Activated naive CD4-positive, alpha-beta T cell treated with Interleukin-2 at 50 U/mL for 16 hours (primary cell): ENCODE measurements at regions not wholly inside any gene's neighbourhood (a gene's known extent, or its start where the extent isn't known, plus 50 kb on each side); places are given as distances from the start of the nearest gene placed in this dataset.

Experiments used
- DNase-seq: peaks from one replicate; pipeline ENCODE4 v3.0.0-alpha.2; 2020

DNA sequence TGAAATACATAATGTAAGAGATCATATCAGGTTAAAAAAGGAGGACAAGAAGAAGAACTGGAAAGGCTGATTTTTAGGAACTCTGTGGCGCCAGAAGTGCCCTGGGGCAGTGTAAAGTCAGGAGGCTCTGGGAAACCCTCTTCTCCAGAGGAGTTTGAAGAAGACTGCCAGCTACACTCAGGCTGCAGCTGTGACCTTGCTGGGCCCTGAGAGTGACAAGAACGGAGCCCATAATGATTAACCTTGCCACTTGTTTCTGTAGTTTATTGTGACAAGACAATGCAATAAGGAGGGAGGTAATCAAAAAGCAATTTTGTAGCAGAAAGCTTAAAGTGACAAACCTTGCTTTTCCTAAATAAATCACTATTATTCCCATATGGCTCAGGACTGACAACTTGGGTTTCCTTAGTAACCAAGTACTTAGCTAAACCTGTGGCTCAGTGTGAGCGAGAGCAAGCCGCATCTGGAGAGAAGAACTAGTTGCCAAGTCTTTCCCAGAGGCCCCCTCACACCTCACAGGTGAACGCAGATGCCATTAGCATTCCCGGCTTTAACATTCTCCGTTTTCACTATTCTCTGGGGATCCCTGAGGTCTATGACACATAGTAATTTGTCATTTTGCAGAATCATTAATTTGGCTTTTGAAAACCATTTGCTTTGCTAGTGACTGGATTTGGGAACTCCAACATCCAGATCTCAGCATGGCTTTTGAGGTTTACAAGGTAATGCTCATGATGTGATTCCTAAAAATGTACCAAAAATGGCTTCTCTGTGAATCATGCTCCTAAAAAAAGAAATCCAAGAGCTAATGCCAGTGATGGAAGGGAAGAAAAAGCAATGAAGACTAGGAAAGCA is 115.9 kb downstream of the OMA1 start:
- no peak for DNase-seq

DNA sequence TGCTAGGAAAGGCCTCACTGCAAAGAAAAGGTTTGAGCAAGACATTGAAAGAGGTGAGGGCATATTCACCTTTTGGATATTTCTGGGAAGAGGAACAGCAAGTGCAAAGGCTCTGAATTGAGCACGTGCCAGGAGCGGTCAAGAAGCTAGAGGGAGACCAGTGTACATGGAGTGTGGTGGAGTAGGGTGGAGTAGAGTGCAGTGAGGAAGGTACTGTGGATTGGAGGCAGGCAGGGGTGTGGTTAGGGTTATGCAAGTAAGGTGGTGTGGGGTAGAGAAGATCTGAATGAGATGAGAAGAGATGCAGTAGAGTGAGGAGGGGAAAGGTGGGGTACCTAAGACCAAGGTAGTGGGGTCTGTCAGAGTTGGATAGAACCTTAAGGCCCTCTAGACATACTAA is 119.6 kb downstream of the OMA1 start:
- no peak for DNase-seq

- no peak for DNase-seq
Observed at GRCh38 chr1:58422436-58422835, 124.1 kb downstream of the OMA1 start.

DNA sequence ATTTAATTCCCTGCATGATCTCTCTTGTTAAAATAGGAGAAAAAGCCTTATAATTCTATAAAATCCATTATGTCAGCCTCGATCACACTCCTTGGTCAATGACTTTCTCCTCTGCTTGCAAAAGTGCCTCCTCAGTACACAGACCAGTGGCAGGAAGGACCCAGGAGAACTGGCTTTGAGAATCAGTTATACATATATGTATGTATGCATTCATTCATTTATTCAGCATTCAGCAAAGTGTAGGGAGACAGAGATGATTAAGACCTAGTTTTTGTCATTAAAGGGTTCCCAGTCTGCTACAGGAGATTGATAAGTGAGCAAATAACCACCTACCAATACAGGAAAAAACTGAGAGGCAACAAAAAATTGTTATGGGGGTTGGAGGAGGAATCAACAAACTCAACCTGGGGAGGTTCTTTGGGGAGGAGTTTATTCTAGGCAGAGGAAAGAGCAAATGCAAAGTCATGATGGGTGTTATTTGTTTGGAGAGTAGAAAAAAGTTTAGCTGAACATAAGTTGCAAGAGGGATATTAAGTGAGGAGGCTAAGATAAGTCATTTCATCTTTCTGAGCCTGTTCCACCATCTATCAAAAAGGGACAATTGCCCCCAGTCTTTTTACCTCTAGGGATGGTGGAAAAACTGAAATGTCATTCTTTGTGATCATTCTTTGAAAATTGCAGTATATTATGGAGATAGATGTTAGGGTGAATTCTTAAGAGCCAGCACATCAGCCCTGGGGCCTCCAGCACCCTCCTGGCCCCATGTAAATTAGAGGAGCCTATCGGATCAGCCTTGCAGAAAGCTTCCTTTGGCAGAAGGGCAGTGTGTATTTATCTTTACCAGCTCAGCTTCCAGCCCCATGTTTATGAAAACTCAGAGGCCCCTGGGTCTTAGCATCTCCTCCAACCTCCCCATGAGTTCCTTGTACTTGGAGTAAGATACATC is 128.0 kb downstream of the OMA1 start:
- no peak for DNase-seq

- DNase-seq = no peak
Observed at GRCh38 chr1:58412071-58412580, 134.4 kb downstream of the OMA1 start.

GRCh38 chr1:58409890-58410289 is 136.6 kb downstream of the OMA1 start:
- DNase-seq = no peak

DNA sequence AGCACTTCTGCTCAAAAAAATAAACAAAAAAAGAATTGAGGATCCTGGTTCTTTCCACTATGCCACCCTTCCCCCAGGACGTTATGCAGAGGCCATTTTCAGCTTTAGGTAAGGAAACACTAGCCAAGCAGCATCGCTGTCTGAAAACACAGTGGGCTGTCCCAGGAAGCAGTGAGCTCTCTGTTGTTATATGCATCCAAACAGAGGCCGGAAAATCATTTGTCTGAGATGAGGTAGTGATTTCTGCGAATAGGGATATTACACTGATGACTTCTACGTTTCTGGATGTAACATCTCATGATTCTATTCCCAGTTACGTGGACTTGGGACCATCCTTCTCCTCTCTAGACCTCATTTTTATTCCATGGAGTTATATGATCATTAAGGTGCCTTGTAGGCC is 137.2 kb downstream of the OMA1 start:
- DNase-seq = no peak

GRCh38 chr1:58406301-58407071 is 140.0 kb downstream of the OMA1 start:
- DNase-seq = no peak

GRCh38 chr1:58405660-58406059 is 140.9 kb downstream of the OMA1 start:
- no peak for DNase-seq

GRCh38 chr1:58403894-58404293 is 142.6 kb downstream of the OMA1 start:
- DNase-seq = no peak

DNA sequence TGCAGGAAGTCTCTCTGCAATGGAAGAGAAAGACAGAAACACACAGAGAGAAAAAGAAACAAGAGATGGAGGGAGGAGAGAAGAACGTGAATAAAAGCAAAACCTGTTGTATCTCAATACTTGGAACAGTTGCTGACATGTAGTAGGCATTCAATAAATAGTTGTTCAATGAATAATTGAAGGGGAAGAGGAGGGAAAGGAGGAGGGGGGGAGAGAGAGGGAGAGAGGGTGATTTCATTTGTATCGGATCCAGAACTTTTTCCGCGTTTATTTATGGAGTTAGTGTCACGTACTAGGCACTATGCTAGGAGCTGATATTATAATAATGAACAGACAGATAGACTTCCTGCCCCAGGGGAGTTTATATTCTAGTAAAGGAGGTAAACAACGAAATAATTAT is 144.1 kb downstream of the OMA1 start:
- DNase-seq = no peak

- no peak for DNase-seq
Observed at GRCh38 chr1:58401991-58402390, 144.5 kb downstream of the OMA1 start.

GRCh38 chr1:58399176-58399575 is 147.3 kb downstream of the OMA1 start:
- DNase-seq = no peak

GRCh38 chr1:58398714-58399113 is 147.8 kb downstream of the OMA1 start:
- DNase-seq = no peak

DNA sequence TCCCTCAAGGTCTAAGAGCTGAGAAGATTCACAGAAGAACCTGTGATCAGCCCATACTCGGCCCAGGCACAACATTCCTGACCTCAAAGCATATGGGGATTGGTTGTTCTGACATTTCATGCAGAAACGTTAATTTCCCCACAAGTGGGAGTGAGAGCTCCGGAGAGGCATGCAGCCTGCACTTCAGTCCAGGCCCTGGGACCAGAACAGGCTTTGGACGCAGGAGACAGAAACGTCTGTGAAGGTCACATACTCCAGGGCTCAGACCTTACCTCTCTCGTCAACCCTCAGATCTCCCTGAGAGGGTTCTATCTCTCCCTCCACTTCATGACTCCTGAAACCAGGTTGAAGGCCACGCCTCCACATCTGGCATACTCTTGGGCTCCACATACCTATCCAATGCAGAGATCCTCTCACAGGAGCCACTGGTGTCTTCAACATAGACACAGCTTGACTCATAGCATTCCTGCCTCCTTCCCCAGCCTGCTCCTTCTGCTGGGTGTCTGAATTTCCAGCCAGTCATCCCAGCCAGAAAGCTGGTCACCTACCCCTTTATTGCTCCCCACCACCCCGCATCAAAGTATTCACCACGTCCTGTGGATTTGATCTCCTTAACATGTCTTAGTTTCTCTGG is 149.2 kb downstream of the OMA1 start:
- no peak for DNase-seq

GRCh38 chr1:58396150-58396549 is 150.4 kb downstream of the OMA1 start:
- DNase-seq = no peak

GRCh38 chr1:58395355-58395754 is 151.2 kb downstream of the OMA1 start:
- DNase-seq = no peak

GRCh38 chr1:58392083-58392482 is 154.4 kb downstream of the OMA1 start:
- no peak for DNase-seq

GRCh38 chr1:58391514-58391913 is 155.0 kb downstream of the OMA1 start:
- no peak for DNase-seq

GRCh38 chr1:58391056-58391455 is 155.5 kb downstream of the OMA1 start:
- no peak for DNase-seq

GRCh38 chr1:58390091-58390490 is 156.4 kb downstream of the OMA1 start:
- no peak for DNase-seq

DNA sequence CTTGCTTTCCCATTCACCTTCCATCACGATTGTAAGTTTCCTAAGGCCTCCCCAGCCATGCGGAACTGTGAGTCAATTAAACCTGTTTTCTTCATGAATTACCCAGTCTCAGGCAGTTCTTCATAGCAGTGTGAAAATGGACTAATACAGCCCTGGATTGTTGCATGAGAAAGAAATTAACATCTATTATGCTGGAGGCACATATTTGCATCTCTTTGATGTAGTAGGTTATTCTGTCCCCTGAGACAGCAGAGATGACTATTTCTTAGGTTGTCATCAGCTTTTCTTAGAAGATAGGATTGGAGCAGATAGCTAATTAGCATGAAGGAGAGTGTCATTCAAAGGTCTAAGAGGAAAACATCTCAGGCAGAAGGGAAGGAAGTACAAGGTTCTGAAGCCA is 166.2 kb downstream of the OMA1 start:
- DNase-seq = no peak
